ENCODE measurements at regions not wholly inside any gene's neighbourhood (a gene's known extent, or its start where the extent isn't known, plus 50 kb on each side); places are given as distances from the start of the nearest gene placed in this dataset.

GRCh38 chr18:22551536-22552151 lies 133.9 kb upstream of the CTAGE1 start:
- intact Hi-C loops (cut with micrococcal nuclease), result no loop called here
- no peak overlapping the region for H3K27ac Mint-ChIP-seq

GRCh38 chr18:22552254-22552653 lies 134.5 kb upstream of the CTAGE1 start:
- H3K4me3 Mint-ChIP-seq (ENCODE audit: low read depth), result no peak overlapping the region

More at GRCh38 chr18:22551536-22552151, 133.9 kb upstream of the CTAGE1 start:
- no peaks in the 10 kb centered on the region for H3K4me1 Mint-ChIP-seq (ENCODE audit: low read depth)
- no peaks in the 10 kb centered on the region for H3K27me3 Mint-ChIP-seq (ENCODE audit: low read depth)
- H3K9me3 Mint-ChIP-seq, result peaks cover 4% of the 10 kb centered on the region
- DNase-seq (ENCODE audit: low spot score), result no peak
- no peaks in the 10 kb centered on the region for H3K36me3 Mint-ChIP-seq (ENCODE audit: low read depth)
- no peak overlapping the region for H3K4me3 Mint-ChIP-seq (ENCODE audit: low read depth)

GRCh38 chr18:22552899-22553460 lies 135.3 kb upstream of the CTAGE1 start:
- Mint-ChIP-seq H3K27ac (no peak overlapping the region), H3K4me3 (ENCODE audit: low read depth) (no peak overlapping the region), H3K27me3 (ENCODE audit: low read depth) (peaks cover 13% of the 10 kb centered on the region), H3K9me3 (no peaks in the 10 kb centered on the region), H3K4me1 (ENCODE audit: low read depth) (no peaks in the 10 kb centered on the region), H3K36me3 (ENCODE audit: low read depth) (no peaks in the 10 kb centered on the region)
- DNase-seq (ENCODE audit: low spot score), result no peak
- intact Hi-C loops (cut with micrococcal nuclease), result no loop called here

More at GRCh38 chr18:22552254-22552653, 134.5 kb upstream of the CTAGE1 start:
- DNase-seq (ENCODE audit: low spot score), result no peak
- Mint-ChIP-seq H3K27ac (no peak overlapping the region), H3K4me1 (ENCODE audit: low read depth) (no peaks in the 10 kb centered on the region), H3K36me3 (ENCODE audit: low read depth) (no peaks in the 10 kb centered on the region), H3K27me3 (ENCODE audit: low read depth) (peaks cover 5% of the 10 kb centered on the region), H3K9me3 (peaks cover 1% of the 10 kb centered on the region)
- intact Hi-C loops (cut with micrococcal nuclease), result no loop called here

- DNase-seq (ENCODE audit: low spot score), result no peak
- Mint-ChIP-seq H3K36me3 (ENCODE audit: low read depth) (no peaks in the 10 kb centered on the region), H3K27ac (no peak overlapping the region), H3K27me3 (ENCODE audit: low read depth) (peaks cover 38% of the 10 kb centered on the region), H3K9me3 (no peaks in the 10 kb centered on the region), H3K4me1 (ENCODE audit: low read depth) (peaks cover 4% of the 10 kb centered on the region), H3K4me3 (ENCODE audit: low read depth) (no peak overlapping the region)
- intact Hi-C loops (cut with micrococcal nuclease), result no loop called here
These were observed 138.8 kb upstream of the CTAGE1 start for GRCh38 chr18:22556222-22557167.

- no peak for DNase-seq (ENCODE audit: low spot score)
- Mint-ChIP-seq H3K27ac (no peak overlapping the region), H3K4me1 (ENCODE audit: low read depth) (peaks cover 4% of the 10 kb centered on the region), H3K36me3 (ENCODE audit: low read depth) (no peaks in the 10 kb centered on the region), H3K9me3 (no peaks in the 10 kb centered on the region), H3K4me3 (ENCODE audit: low read depth) (no peak overlapping the region), H3K27me3 (ENCODE audit: low read depth) (peaks cover 38% of the 10 kb centered on the region)
- intact Hi-C loops (cut with micrococcal nuclease), result no loop called here
These were observed 139.6 kb upstream of the CTAGE1 start for GRCh38 chr18:22557168-22557941.

GRCh38 chr18:22558945-22559385 lies 141.2 kb upstream of the CTAGE1 start:
- H3K27ac Mint-ChIP-seq, result no peak overlapping the region
- no peak for DNase-seq (ENCODE audit: low spot score)
- H3K36me3 Mint-ChIP-seq (ENCODE audit: low read depth), result no peaks in the 10 kb centered on the region
- H3K4me1 Mint-ChIP-seq (ENCODE audit: low read depth), result peaks cover 4% of the 10 kb centered on the region
- intact Hi-C loops (cut with micrococcal nuclease), result no loop called here
- H3K9me3 Mint-ChIP-seq, result no peaks in the 10 kb centered on the region
- H3K4me3 Mint-ChIP-seq (ENCODE audit: low read depth), result no peak overlapping the region
- H3K27me3 Mint-ChIP-seq (ENCODE audit: low read depth), result peaks cover 38% of the 10 kb centered on the region

GRCh38 chr18:22559414-22560274 lies 141.9 kb upstream of the CTAGE1 start:
- Mint-ChIP-seq H3K4me1 (ENCODE audit: low read depth) (peaks cover 4% of the 10 kb centered on the region), H3K9me3 (no peaks in the 10 kb centered on the region), H3K36me3 (ENCODE audit: low read depth) (no peaks in the 10 kb centered on the region), H3K27ac (no peak overlapping the region), H3K4me3 (ENCODE audit: low read depth) (no peak overlapping the region), H3K27me3 (ENCODE audit: low read depth) (peaks cover 38% of the 10 kb centered on the region)
- DNase-seq (ENCODE audit: low spot score), result no peak
- intact Hi-C loops (cut with micrococcal nuclease), result loop anchor here (5.0 kb wide), 2 partner anchors 392 to 562 kb away; partner anchors contain the start of gene GATA6

DNA sequence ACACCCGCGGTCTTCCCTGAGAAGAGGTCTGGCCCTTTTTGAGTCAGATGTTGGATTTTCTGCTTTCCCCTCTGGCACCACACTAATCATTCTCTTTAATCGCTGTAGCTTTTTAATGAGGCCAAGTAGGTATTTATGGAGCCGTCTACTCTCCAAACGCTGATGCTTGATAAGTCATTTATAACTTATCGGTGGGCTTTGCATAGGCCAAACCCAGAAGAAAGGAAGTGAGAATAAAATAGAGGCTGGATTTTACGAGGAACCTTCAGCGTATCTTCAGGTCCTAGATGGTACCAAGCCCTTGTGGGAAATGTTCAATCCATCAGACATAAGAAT lies 142.5 kb upstream of the CTAGE1 start:
- no peaks in the 10 kb centered on the region for H3K36me3 Mint-ChIP-seq (ENCODE audit: low read depth)
- H3K27ac Mint-ChIP-seq, result no peak overlapping the region
- no peak overlapping the region for H3K4me3 Mint-ChIP-seq (ENCODE audit: low read depth)
- intact Hi-C loops (cut with micrococcal nuclease), result loop anchor here (5.0 kb wide), 2 partner anchors 393 to 563 kb away; partner anchors contain the start of gene GATA6
- peaks cover 4% of the 10 kb centered on the region for H3K4me1 Mint-ChIP-seq (ENCODE audit: low read depth)
- no peaks in the 10 kb centered on the region for H3K9me3 Mint-ChIP-seq
- H3K27me3 Mint-ChIP-seq (ENCODE audit: low read depth), result peaks cover 38% of the 10 kb centered on the region
- DNase-seq (ENCODE audit: low spot score), result no peak

GRCh38 chr18:22560797-22561196 lies 143.1 kb upstream of the CTAGE1 start:
- DNase-seq (ENCODE audit: low spot score), result no peak
- intact Hi-C loops (cut with micrococcal nuclease), result loop anchor here (5.0 kb wide), 2 partner anchors 393 to 563 kb away; partner anchors contain the start of gene GATA6
- Mint-ChIP-seq H3K27ac (no peak overlapping the region), H3K4me3 (ENCODE audit: low read depth) (no peak overlapping the region), H3K4me1 (ENCODE audit: low read depth) (peaks cover 4% of the 10 kb centered on the region), H3K9me3 (no peaks in the 10 kb centered on the region), H3K27me3 (ENCODE audit: low read depth) (peaks cover 38% of the 10 kb centered on the region), H3K36me3 (ENCODE audit: low read depth) (no peaks in the 10 kb centered on the region)

DNA sequence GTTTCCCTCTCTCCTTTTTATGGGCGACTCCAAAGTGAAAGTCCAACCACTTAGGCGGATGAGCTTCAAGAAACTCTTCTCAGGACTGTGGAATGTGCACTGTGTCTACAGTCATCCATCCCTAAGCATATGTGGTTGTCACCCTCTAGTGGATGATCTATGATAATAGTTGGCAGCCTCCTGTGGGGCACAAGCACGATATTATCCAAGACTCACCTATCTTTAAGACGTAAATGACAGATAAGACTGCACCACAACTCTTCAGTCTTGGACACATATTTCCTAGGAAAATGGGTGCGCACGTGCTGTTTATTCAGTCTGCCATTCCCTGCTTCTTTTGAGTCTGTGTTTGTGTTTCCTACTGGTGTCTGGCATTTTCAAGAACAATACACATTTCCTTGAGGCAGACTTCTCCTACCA lies 145.5 kb upstream of the CTAGE1 start:
- intact Hi-C loops (cut with micrococcal nuclease), result loop anchor here (5.0 kb wide), 2 partner anchors 396 to 566 kb away; partner anchors contain the start of gene GATA6
- Mint-ChIP-seq H3K9me3 (no peaks in the 10 kb centered on the region), H3K4me3 (ENCODE audit: low read depth) (no peak overlapping the region), H3K27me3 (ENCODE audit: low read depth) (peaks cover 23% of the 10 kb centered on the region), H3K36me3 (ENCODE audit: low read depth) (no peaks in the 10 kb centered on the region), H3K27ac (no peak overlapping the region), H3K4me1 (ENCODE audit: low read depth) (peaks cover 4% of the 10 kb centered on the region)
- no peak for DNase-seq (ENCODE audit: low spot score)

DNA sequence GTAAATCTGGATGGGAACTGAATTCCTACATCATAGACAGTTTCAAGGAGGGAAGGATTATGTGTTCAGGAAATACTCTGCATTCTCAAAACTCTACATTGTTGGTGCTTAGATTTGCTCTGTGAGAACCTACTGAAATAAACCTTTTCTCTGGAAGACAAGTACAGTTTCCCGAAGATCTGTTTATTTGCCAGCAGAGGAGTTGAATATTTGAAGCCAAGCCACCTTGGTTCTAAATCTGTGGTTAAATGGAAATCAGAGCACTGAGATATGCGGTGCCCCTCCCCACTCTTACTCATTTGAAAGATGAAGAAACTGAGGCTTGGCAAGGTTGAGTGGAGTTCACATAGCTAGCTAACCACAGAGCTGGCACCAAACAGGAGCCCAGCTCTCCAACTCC lies 146.3 kb upstream of the CTAGE1 start:
- peaks cover 4% of the 10 kb centered on the region for H3K4me1 Mint-ChIP-seq (ENCODE audit: low read depth)
- no peak for DNase-seq (ENCODE audit: low spot score)
- H3K9me3 Mint-ChIP-seq, result no peaks in the 10 kb centered on the region
- intact Hi-C loops (cut with micrococcal nuclease), result loop anchor here (5.0 kb wide), 2 partner anchors 397 to 567 kb away; partner anchors contain the start of gene GATA6
- no peak overlapping the region for H3K27ac Mint-ChIP-seq
- H3K36me3 Mint-ChIP-seq (ENCODE audit: low read depth), result no peaks in the 10 kb centered on the region
- peaks cover 19% of the 10 kb centered on the region for H3K27me3 Mint-ChIP-seq (ENCODE audit: low read depth)
- H3K4me3 Mint-ChIP-seq (ENCODE audit: low read depth), result no peak overlapping the region

All from activated T-helper 2 cell treated with anti-CD3 and anti-CD28 coated beads, Interferon-gamma antibody, Interleukin-2, Interleukin-4, amounts not matched to agents 10 μg/mL and 5 μg/mL and 100 μg/mL, durations not matched to agents 14 hours and 24 hours and 36 hours (primary cell).